T-cell (primary cell): ENCODE measurements at regions not wholly inside any gene's neighbourhood (a gene's known extent, or its start where the extent isn't known, plus 50 kb on each side); places are given as distances from the start of the nearest gene placed in this dataset.

Experiments used
- ATAC-seq, 4 experiments: fragments of 200-7000 bp in 3 of 4; fragments of 150-1000 bp in 1 of 4; cut with Tn5 transposase; replicated peaks in 1 of 4; 1 replicate in 3 of 4; 2 replicates in 1 of 4; pipeline ENCODE4 v1.10.0; 2021; ENCODE audit warnings: moderate library complexity in 3 of 4, mild to moderate bottlenecking in 2 of 4, moderate number of reproducible peaks in 1 of 4
- CTCF ChIA-PET, 2 donors: fragments of 300-600 bp; sonication (Branson Sonifier 250); formaldehyde crosslinking; loops; one replicate each; lab custom pipeline; 2022; ENCODE audit warnings: antibody characterized with exemption in 2 of 2; lab: Charles Lee
- POLR2A ChIA-PET, 2 donors: fragments of 300-600 bp; sonication (Branson Sonifier 250); formaldehyde crosslinking; loops; one replicate each; lab custom pipeline; 2022; ENCODE audit warnings: antibody characterized with exemption in 2 of 2; lab: Charles Lee
- DNase-seq, 35 experiments: peaks; one replicate each; pipeline versions ENCODE4 v3.0.0 to v3.0.0-alpha.2; 2013 to 2023
- H3K27ac ChIP-seq: one replicate; pipeline ENCODE4 v1.5.1; 2013; ENCODE audit warnings: low read length
- H3K27me3 ChIP-seq, 2 experiments: replicated peaks in 1 of 2; 1 replicate in 1 of 2; 2 replicates in 1 of 2; pipeline versions ENCODE4 v1.6.1 to v1.7.0; 2013; ENCODE audit warnings: low read length in 1 of 2, mixed read lengths in 1 of 2; ENCODE audit not compliant: control insufficient read depth in 2 of 2, insufficient read depth in 2 of 2; ENCODE audit errors: extremely low read depth in 1 of 2
- H3K36me3 ChIP-seq, 2 donors: 1 replicate in 1 of 2; 2 replicates in 1 of 2; pipeline versions ENCODE4 v1.6.1 to v1.7.0; 2013; ENCODE audit warnings: low read length in 1 of 2; ENCODE audit not compliant: control insufficient read depth in 2 of 2, insufficient read depth in 1 of 2; ENCODE audit errors: extremely low read depth in 1 of 2
- H3K4me1 ChIP-seq, 2 experiments: 1 replicate in 1 of 2; 2 replicates in 1 of 2; pipeline versions ENCODE4 v1.6.1 to v1.7.0; 2013; ENCODE audit warnings: low read length in 2 of 2, mixed read lengths in 1 of 2; ENCODE audit not compliant: insufficient read depth in 2 of 2, control insufficient read depth in 1 of 2; ENCODE audit errors: extremely low read depth in 1 of 2
- H3K4me3 ChIP-seq, 2 donors: 1 replicate in 1 of 2; 2 replicates in 1 of 2; pipeline versions ENCODE4 v1.5.1 to v1.7.0; 2013; ENCODE audit warnings: mild to moderate bottlenecking in 2 of 2, low read length in 1 of 2, moderate library complexity in 1 of 2; ENCODE audit not compliant: control insufficient read depth in 1 of 2; ENCODE audit errors: extremely low read depth in 1 of 2
- H3K9me3 ChIP-seq: 2 replicates; pipeline ENCODE4 v1.7.0; 2013
- H3K27ac Mint-ChIP-seq, 2 donors: one replicate each; pipeline ENCODE4 v1.8.0; 2020 to 2021; ENCODE audit warnings: mild to moderate bottlenecking in 2 of 2, mixed read lengths in 2 of 2
- H3K27me3 Mint-ChIP-seq, 2 donors: one replicate each; pipeline ENCODE4 v1.8.0; 2021 to 2022; ENCODE audit warnings: mixed read lengths in 2 of 2
- H3K36me3 Mint-ChIP-seq: one replicate; pipeline ENCODE4 v1.8.0; 2021; ENCODE audit warnings: mixed read lengths
- H3K4me1 Mint-ChIP-seq, 3 donors: one replicate each; pipeline ENCODE4 v1.8.0; 2020 to 2022; ENCODE audit warnings: mixed read lengths in 3 of 3, mild to moderate bottlenecking in 1 of 3
- H3K4me3 Mint-ChIP-seq, 3 donors: one replicate each; pipeline ENCODE4 v1.8.0; 2020 to 2022; ENCODE audit warnings: mild to moderate bottlenecking in 3 of 3, mixed read lengths in 3 of 3, moderate library complexity in 3 of 3
- H3K9me3 Mint-ChIP-seq, 3 donors: one replicate each; pipeline ENCODE4 v1.8.0; 2020 to 2022; ENCODE audit warnings: mixed read lengths in 3 of 3
- WGBS: methylation state at CpG from one replicate; pipeline ENCODE4 v1.1.5; 2013; ENCODE audit warnings: missing lambda C conversion rate; ENCODE audit not compliant: insufficient coverage; 5-methylcytosine and 5-hydroxymethylcytosine counted together

GRCh38 chr2:156727867-156728266, 291.7 kb downstream of the GPD2 start:
- H3K9me3 Mint-ChIP-seq, result no peaks in the 10 kb centered on the region
- peaks cover 12 to 22% of the 10 kb centered on the region in 2 donors for H3K27me3 Mint-ChIP-seq
- Histone ChIP-seq H3K27me3 (no peaks in the 10 kb centered on the region), H3K9me3 (no peaks in the 10 kb centered on the region), H3K36me3 (no peaks in the 10 kb centered on the region), H3K4me1 (no peaks in the 10 kb centered on the region), H3K27ac (no peak overlapping the region), H3K4me3 (no peak overlapping the region)
- H3K4me1 Mint-ChIP-seq, result no peaks in the 10 kb centered on the region
- POLR2A ChIA-PET, result no interaction called here
- no peak overlapping the region for H3K27ac Mint-ChIP-seq
- no peak overlapping the region for H3K4me3 Mint-ChIP-seq
- ATAC-seq (no peak), DNase-seq (no peak)
- no peaks in the 10 kb centered on the region for H3K36me3 Mint-ChIP-seq
- CTCF ChIA-PET, result no interaction called here

GRCh38 chr2:156728328-156728727, 292.1 kb downstream of the GPD2 start:
- H3K36me3 ChIP-seq, result no peaks in the 10 kb centered on the region
- no peaks in the 10 kb centered on the region for H3K4me1 ChIP-seq
- H3K27ac ChIP-seq, result no peak overlapping the region
- Mint-ChIP-seq H3K27ac (no peak overlapping the region), H3K4me3 (no peak overlapping the region), H3K9me3 (no peaks in the 10 kb centered on the region), H3K4me1 (no peaks in the 10 kb centered on the region), H3K27me3 (peaks cover 12 to 19% of the 10 kb centered on the region in 2 donors), H3K36me3 (no peaks in the 10 kb centered on the region)
- ChIA-PET CTCF (no interaction called here), POLR2A (no interaction called here)
- H3K4me3 ChIP-seq, result no peak overlapping the region
- no peak for ATAC-seq
- no peaks in the 10 kb centered on the region for H3K9me3 ChIP-seq
- H3K27me3 ChIP-seq, result no peaks in the 10 kb centered on the region
- WGBS, result no CpG with 5 or more reads among the region's 2 CpGs
- no peak for DNase-seq

DNA sequence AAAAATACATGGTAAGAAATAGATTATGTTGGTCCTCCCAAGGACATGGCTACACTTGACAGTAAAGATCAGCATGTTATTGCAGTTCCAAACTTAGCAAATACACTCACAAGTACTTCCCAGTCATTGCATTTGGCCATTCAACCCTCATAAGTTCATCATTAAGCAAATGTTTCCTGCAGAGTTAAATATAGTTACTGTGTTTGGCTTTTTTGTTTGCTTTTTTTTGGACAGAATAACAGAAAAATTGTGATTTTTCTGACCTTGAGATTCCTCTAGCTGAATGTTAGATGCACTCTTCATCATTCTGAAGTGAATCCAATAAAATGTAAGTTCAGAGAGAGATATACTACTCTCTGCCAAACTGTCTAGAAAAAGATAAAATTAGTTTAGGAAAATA, 295.3 kb downstream of the GPD2 start:
- ATAC-seq, result no peak
- no peaks in the 10 kb centered on the region for H3K4me1 Mint-ChIP-seq
- no peaks in the 10 kb centered on the region for H3K36me3 Mint-ChIP-seq
- Histone ChIP-seq H3K36me3 (no peaks in the 10 kb centered on the region), H3K9me3 (no peaks in the 10 kb centered on the region), H3K4me3 (no peak overlapping the region), H3K27ac (no peak overlapping the region), H3K4me1 (no peaks in the 10 kb centered on the region), H3K27me3 (no peaks in the 10 kb centered on the region)
- H3K27me3 Mint-ChIP-seq, result peaks cover 0 to 3% of the 10 kb centered on the region in 2 donors
- no peaks in the 10 kb centered on the region for H3K9me3 Mint-ChIP-seq
- POLR2A ChIA-PET, result no interaction called here
- CTCF ChIA-PET, result no interaction called here
- no peak for DNase-seq
- no peak overlapping the region for H3K27ac Mint-ChIP-seq
- no peak overlapping the region for H3K4me3 Mint-ChIP-seq

DNA sequence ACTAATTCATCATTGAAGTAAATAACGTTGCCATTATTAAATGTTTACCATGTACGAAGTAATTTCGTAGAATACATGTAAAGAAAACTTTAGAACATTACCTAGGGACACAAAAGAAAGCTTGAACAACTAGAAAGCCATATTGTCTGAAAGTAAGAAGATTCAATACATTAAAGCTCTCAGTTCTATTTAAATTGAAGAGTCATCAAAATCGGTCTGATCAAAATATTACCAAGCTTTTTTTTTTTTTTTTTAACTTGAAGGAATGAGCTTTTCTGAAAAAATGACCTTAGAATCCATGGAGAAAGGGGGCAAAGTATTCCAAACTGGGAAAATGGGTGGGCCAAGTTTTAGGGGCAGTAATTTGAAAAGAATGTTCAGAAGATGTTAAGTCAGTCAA, 300.8 kb downstream of the GPD2 start:
- DNase-seq (no peak), ATAC-seq (no peak)
- Mint-ChIP-seq H3K9me3 (no peaks in the 10 kb centered on the region), H3K36me3 (no peaks in the 10 kb centered on the region), H3K4me1 (no peaks in the 10 kb centered on the region), H3K27me3 (peaks cover 2 to 11% of the 10 kb centered on the region in 2 donors), H3K4me3 (no peak overlapping the region), H3K27ac (no peak overlapping the region)
- Histone ChIP-seq H3K27me3 (no peaks in the 10 kb centered on the region), H3K36me3 (no peaks in the 10 kb centered on the region), H3K4me3 (no peak overlapping the region), H3K27ac (no peak overlapping the region), H3K9me3 (no peaks in the 10 kb centered on the region), H3K4me1 (no peaks in the 10 kb centered on the region)
- WGBS, result no CpG with 5 or more reads among the region's 4 CpGs
- ChIA-PET CTCF (interaction anchor here in 1 of 2 donors (0.6 kb wide), 1 partner anchor 35 kb away, joined by 3 read pairs; no protein-coding TSS in a partner anchor), POLR2A (interaction anchor here in 1 of 2 donors (0.7 kb wide), 1 partner anchor 352 kb away, joined by 4 read pairs; no protein-coding TSS in a partner anchor)

DNA sequence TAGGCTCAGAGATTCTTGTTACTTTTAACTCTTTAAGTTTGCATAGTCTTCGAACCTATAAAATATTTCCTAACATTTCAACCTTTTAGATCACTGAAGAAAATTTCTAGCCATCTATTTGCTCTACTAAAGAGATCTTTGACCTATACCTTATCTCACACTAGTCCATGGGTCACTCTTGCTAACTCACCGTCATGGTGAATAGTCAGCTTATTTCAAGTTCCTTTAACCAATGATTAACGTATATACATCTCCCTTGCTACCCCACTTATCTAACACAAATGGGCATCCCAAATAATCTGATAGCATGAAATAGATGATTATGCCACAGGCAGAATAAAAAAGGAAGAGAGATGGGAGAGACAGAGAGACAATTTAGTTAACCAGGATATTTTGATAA, 303.1 kb downstream of the GPD2 start:
- WGBS, result 75% methylated on average over 1 of the region's 3 CpGs
- POLR2A ChIA-PET, result no interaction called here
- Histone ChIP-seq H3K27ac (no peak overlapping the region), H3K27me3 (no peaks in the 10 kb centered on the region), H3K4me3 (no peak overlapping the region), H3K4me1 (no peaks in the 10 kb centered on the region), H3K36me3 (no peaks in the 10 kb centered on the region), H3K9me3 (no peaks in the 10 kb centered on the region)
- Mint-ChIP-seq H3K27ac (no peak overlapping the region), H3K27me3 (peaks cover 2 to 11% of the 10 kb centered on the region in 2 donors), H3K4me1 (no peaks in the 10 kb centered on the region), H3K4me3 (no peak overlapping the region), H3K36me3 (no peaks in the 10 kb centered on the region), H3K9me3 (no peaks in the 10 kb centered on the region)
- ATAC-seq (no peak), DNase-seq (no peak)
- CTCF ChIA-PET, result no interaction called here

DNA sequence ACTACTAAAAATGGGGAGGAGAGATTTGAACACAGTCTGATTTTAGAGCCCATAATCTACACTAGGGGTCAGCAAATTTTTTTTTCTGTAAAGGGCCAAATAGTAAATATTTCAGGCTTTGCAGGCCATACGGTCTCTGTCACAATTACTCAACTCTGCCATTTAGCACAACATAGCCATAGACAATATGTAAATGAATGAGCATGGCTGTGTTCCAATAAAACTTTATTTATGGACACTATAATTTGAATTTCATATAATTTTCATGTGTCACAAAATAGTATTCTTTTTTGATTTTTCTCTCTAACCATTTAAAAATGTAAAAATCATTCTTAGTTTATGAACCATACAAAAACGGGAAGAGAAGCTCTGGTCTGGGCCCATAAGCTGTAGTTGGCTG, 309.4 kb downstream of the GPD2 start:
- CTCF ChIA-PET, result no interaction called here
- H3K9me3 ChIP-seq, result no peaks in the 10 kb centered on the region
- no peaks in the 10 kb centered on the region for H3K36me3 ChIP-seq
- Mint-ChIP-seq H3K36me3 (no peaks in the 10 kb centered on the region), H3K4me1 (no peaks in the 10 kb centered on the region), H3K9me3 (no peaks in the 10 kb centered on the region), H3K4me3 (no peak overlapping the region), H3K27me3 (peaks cover 0 to 2% of the 10 kb centered on the region in 2 donors), H3K27ac (no peak overlapping the region)
- POLR2A ChIA-PET, result no interaction called here
- DNase-seq (no peak), ATAC-seq (no peak)
- H3K4me3 ChIP-seq, result no peak overlapping the region
- H3K4me1 ChIP-seq, result no peaks in the 10 kb centered on the region
- no peak overlapping the region for H3K27ac ChIP-seq
- no CpG with 5 or more reads among the region's 2 CpGs for WGBS
- no peaks in the 10 kb centered on the region for H3K27me3 ChIP-seq

- Histone ChIP-seq H3K4me3 (no peak overlapping the region), H3K9me3 (no peaks in the 10 kb centered on the region), H3K36me3 (no peaks in the 10 kb centered on the region), H3K4me1 (no peaks in the 10 kb centered on the region), H3K27me3 (no peaks in the 10 kb centered on the region), H3K27ac (no peak overlapping the region)
- no peak overlapping the region for H3K4me3 Mint-ChIP-seq
- ATAC-seq, result no peak
- no peak overlapping the region for H3K27ac Mint-ChIP-seq
- CTCF ChIA-PET, result no interaction called here
- POLR2A ChIA-PET, result no interaction called here
- no peak for DNase-seq
- no peaks in the 10 kb centered on the region for H3K9me3 Mint-ChIP-seq
- no peaks in the 10 kb centered on the region for H3K36me3 Mint-ChIP-seq
- no peaks in the 10 kb centered on the region for H3K27me3 Mint-ChIP-seq
- no peaks in the 10 kb centered on the region for H3K4me1 Mint-ChIP-seq
- WGBS, result 60% methylated on average over 2 of the region's 5 CpGs
Observed at GRCh38 chr2:156748221-156748620, 312.0 kb downstream of the GPD2 start.
